CD4-positive, alpha-beta T cell treated with Interleukin-6 for 4 hours (primary cell): ENCODE measurements at regions not wholly inside any gene's neighbourhood (a gene's known extent, or its start where the extent isn't known, plus 50 kb on each side); places are given as distances from the start of the nearest gene placed in this dataset.

Source experiments
- DNase-seq: peaks from one replicate; pipeline ENCODE4 v3.0.0-alpha.2; 2020; ENCODE audit warnings: mixed read lengths

DNA sequence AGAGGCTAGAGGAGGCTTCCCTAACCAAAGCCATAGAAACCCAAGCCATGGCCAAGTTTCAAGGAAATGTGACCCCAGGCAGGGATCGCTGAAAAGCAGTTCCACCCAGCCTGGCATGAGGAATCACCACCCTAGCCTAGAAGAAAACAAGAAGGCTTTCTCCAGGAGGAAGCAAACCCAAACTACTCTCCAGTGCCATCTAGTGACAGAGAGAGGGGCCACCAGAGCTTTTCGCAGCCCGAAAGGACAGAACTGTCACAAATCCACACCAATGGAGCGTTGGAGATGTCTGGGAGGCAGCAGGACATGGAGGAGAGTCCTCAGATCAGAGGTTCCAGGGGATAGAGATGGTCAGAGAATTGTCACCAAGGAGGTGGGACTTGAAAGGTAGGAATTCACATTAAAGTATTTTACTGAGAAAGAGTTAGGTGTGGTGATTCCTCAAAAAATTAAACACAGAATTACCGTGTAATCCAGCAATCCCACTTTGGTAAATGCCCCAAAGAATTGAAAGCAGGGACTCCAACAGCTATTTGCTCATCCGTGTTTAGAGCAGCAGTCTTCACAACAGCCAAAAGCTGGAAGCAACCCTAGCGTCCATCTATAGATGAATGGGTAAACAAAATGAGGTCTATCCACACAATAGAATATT is 67.3 kb upstream of the NUP50 start:
- DNase-seq = peak; percentile 23

DNA sequence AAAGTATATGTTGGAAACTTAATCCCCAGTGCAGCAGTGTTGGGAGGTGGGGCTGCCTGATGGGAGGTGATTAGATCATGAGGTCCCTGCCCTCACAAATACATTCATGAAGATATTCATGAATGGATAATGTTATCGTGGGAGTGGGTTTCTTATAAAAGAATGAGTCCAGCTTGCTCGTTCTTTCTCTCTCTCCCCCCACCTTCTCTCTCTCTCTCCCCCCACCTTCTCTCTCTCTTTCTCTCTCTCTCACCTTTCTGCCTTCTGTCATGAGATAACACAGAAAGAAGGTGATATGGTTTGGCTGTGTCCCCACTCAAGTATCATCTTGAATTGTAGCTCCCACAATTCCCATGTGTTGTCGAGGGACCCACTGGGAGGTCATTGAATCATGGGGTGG is 66.7 kb upstream of the NUP50 start:
- no peak for DNase-seq

DNA sequence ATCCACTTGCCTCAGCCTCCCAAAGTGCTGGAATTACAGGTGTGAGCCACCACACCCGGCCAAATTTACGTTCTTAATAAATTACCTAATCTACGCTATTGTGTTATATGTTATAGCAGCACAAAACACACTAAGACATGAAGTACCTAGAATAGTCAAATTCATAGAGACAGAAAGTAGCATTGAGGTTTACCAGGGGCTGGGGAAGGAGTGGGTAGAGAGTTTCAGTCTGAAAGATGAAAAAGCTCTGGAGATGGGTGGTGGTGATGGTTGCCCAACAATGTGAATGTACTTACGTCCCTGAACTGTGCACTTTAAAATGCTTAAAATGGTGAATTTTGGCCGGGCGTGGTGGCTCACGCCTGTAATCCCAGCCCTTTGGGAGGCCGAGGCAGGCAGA is 65.7 kb upstream of the NUP50 start:
- DNase-seq = no peak

DNA sequence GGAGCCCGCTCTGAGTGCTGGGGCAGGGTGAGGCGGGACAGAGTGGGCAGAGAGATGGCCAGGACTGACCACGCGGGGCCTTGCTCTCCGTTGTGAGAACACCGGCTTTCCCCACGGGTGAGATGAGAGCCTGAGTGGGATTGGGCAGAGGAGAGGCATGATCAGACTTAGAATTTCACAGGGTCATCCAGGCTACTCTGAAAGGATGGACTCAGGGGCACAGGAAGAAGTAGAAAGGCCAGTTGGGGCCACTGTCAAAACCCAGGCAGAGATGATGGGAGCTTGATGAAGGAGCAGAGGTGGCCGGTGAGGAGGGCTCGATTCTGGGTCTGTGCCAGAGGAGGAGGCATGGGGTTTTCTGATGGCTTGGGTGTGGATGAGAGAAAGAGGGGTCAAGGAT is 63.8 kb upstream of the NUP50 start:
- DNase-seq = no peak

DNA sequence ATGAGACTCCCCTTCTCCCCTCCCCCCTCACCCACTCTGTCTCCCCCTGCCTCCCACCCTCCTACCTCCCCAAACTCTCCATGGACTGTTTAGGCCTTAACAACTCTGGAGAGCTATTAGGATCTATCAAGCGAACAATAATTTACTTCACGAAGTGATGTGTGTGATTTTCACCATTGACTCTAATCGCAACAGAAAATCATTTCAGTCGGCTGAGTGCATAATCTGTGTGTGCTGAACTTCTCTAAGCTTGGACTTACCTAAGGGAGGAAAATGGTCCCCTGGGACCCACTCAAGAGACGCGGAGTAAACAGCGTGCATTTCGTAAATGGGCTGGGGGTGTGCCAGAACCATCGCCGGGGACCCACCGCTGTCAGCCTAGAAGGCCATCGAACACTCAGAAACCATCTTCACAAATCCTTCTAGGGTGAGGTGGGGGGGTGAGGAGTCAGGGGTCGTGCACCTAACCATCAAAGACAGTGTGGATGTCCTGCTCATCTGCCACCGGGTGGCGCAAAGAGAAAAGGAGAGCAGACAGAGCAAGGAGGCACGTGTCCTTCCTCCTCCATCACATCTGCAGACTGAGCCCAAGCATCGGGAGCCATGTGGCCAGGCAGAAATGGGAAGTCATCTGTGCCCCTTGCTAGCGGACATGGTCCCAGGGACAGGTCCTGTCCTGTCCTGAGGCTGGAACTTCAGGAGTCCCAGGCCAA is 62.1 kb upstream of the NUP50 start:
- DNase-seq = peak; percentile 48

DNA sequence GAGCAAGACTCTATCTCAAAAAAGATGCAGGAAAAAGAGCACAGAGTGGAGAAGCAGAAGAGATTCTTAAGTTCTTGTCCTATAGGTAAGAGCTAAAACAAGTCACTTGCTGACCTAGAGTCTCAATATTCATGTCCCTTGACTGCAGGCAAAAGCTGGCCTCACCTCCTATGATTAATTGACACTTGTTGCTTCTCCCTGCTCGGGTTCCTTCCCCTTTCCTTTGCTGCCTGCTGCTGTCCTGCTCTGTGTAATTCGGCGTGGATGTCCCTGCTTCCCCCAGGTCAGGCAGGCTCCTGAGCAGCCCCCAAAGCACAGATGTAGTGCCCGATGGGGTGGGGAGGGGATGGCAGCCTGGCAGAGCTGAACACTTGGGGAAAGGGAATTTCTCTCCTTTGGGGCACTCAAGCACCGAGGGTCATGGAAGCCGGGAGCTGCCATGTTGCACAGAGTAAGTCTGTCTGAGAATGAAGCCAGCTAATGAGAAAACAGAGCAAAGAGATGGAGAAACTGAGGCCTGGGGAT is 60.8 kb upstream of the NUP50 start:
- DNase-seq = no peak

DNA sequence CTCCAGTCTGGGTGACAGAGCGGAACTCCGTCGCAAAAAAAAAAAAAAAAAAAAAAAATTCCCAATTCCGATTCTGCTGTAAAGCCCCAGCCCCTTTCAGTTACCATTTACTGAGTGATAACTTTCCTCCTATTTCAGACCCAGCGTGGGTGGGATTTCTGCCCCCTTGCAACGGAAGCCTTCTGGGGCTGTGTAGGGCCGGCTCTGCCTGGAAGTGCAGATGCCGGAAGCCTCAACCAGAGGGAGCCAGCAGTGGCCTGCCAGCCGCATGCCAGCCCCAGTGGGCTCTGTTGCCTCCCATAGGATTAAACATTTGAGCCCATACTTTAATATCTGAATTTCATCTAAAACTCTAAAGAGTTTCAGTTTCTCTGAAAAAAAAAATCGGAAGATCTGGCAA is 60.0 kb upstream of the NUP50 start:
- DNase-seq = no peak

DNA sequence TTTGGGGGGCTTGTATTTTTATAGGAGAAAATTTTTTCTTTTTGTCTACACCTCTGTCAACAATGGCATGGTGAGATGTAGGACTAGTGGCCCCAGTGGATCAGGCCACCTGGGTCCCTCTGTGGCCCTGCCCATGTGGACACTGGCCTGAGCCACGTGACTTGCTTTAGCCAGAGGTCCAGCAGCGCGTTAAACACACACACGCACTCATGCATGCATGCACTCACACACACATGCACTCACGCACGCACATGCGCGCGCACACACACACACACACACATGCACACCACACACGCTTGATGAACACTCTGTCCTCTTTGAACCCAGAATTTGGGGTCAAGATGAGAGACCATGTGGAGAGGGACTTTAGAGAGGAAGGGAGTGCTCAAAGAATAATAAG is 59.4 kb upstream of the NUP50 start:
- DNase-seq = no peak

DNA sequence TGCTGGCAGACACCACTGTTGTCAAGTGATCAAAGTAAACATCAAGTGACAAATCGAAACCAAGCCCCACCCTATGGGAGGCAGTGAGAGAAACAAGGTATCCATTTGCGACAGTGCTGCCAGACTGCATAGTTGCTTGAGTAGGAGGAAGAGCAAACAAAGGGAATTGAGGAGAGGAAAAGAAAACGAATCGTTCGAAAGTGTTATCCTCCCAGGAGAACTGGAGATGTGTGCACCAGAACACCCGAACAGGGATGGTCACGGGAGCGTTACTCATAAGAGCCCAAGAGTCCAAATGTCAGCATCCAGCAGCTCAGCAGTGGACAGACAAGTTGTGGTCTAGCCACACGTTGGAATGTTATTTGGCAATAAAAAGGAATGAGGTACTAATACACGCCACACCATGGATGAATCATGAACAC is 58.4 kb upstream of the NUP50 start:
- no peak for DNase-seq

DNA sequence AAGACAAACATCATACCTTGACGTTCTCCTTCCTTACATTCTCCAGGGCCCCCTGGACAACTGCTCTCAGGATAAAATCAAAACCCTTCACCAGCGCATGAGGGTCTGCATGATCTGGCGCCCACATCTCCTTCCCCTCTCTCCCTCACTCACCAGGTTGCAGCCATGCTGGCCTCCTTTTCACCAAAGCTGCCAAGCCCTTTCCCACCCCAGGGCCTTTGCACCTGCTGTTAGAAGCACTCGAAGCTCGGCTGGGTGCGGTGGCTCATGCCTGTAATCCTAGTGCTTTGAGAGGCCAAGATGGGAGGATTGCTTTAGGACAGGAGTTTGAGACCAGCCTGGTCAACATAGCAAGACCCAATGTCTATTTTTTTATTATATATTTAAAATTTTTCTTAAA is 56.1 kb upstream of the NUP50 start:
- no peak for DNase-seq

DNA sequence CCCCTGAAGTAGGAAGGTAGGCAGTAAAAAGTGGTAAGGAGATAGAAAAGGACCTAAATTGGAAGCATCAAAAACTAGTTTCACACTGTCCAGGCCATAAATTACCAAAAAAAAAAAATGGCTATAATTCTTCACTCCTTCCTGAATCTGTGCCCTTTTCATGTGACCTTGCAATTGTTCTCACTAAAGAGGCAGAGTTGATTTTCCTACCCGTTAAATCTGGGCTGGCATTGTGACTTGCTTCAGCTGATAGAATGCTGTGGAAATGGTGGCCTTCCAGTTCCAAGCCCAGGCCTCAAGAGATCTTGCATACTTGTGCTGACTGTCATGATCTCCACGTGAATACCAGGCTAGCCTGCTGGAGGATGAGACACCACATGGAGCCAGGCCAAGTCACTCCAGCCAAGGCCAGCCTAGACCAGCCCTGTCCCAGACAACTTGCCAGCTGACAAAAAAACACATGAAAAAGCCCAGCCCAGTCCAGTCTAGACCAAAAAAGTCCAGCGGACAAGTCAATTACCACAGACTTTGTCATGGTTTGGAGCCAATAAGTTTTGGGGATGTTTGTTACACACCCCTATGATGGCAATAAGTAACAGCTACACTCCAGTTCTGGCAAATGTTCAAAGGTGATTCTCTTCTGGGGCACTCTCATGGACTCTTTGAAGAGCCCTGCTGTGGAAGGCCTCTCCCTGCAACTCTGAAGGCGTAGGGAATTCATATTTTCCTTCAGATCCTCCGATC is 51.4 kb upstream of the NUP50 start:
- DNase-seq = no peak
